ENCODE measurements at regions not wholly inside any gene's neighbourhood (a gene's known extent, or its start where the extent isn't known, plus 50 kb on each side); places are given as distances from the start of the nearest gene placed in this dataset.

DNA sequence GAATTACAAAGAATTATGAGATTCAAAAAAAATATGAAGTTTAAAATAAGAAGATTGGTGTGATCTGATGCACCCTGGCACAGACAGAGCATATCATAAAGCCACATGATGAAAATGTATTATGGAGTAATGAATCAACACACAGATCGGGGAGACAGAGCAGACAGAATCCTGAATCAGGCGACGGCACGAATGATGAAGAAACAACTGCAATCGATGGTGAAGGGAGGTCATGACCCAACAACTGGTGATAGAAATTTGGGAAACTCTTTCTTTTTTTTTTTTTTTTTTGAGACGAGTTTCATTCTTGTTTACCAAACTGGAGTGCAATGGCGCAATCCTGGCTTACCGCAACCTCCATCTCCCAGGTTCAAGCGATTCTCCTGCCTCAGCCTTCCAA is 1054.0 kb downstream of the TYW1 start:
- TF ChIP-seq POLR2AphosphoS5 (IDR thresholded peaks at IDR 0.05; ENCODE audit: borderline replicate concordance, low read depth, low read length) (no peak), EZH2 (IDR thresholded peaks at IDR 0.05) (no peak), FOXP2 (optimal IDR thresholded peaks at IDR 0.05; ENCODE audit: control extremely low read depth, extremely low read length, insufficient read depth) (no peak)
